ENCODE measurements at regions not wholly inside any gene's neighbourhood (a gene's known extent, or its start where the extent isn't known, plus 50 kb on each side); places are given as distances from the start of the nearest gene placed in this dataset.
A peak's percentile ranks its signal among the peaks of the same experiment; 100 is the strongest.

- DNase-seq, result no peak
Measured at GRCh38 chr5:74174366-74174765, 466.2 kb downstream of the ENC1 start.

- no peak for DNase-seq
Measured at GRCh38 chr5:74173665-74174064, 466.9 kb downstream of the ENC1 start.

GRCh38 chr5:74173241-74173640, 467.3 kb downstream of the ENC1 start:
- no peak for DNase-seq

GRCh38 chr5:74169701-74170100, 470.8 kb downstream of the ENC1 start:
- peak; percentile 12 for DNase-seq

GRCh38 chr5:74167930-74168315, 472.6 kb downstream of the ENC1 start:
- no peak for DNase-seq

GRCh38 chr5:74167206-74167929, 473.2 kb downstream of the ENC1 start:
- DNase-seq, result no peak

GRCh38 chr5:74166064-74166463, 474.5 kb downstream of the ENC1 start:
- no peak for DNase-seq

- no peak for DNase-seq
Measured at GRCh38 chr5:74164725-74165235, 475.7 kb downstream of the ENC1 start.

GRCh38 chr5:74162524-74162923, 478.0 kb downstream of the ENC1 start:
- DNase-seq, result no peak

- no peak for DNase-seq
Measured at GRCh38 chr5:74161170-74161569, 479.4 kb downstream of the ENC1 start.

- DNase-seq, result no peak
Measured at GRCh38 chr5:74156728-74157383, 483.7 kb downstream of the ENC1 start.

- DNase-seq, result no peak
Measured at GRCh38 chr5:74155501-74155900, 485.0 kb downstream of the ENC1 start.

- DNase-seq, result no peak
Measured at GRCh38 chr5:74154526-74154925, 486.0 kb downstream of the ENC1 start.

- no peak for DNase-seq
Measured at GRCh38 chr5:74153255-74153790, 487.2 kb downstream of the ENC1 start.

GRCh38 chr5:74152625-74153254, 487.8 kb downstream of the ENC1 start:
- DNase-seq, result no peak

- DNase-seq, result no peak
Measured at GRCh38 chr5:74152136-74152535, 488.4 kb downstream of the ENC1 start.

- peak; percentile 33 for DNase-seq
Measured at GRCh38 chr5:74149395-74149794, 491.1 kb downstream of the ENC1 start.

- no peak for DNase-seq
Measured at GRCh38 chr5:74148321-74148720, 492.2 kb downstream of the ENC1 start.

- DNase-seq, result no peak
Measured at GRCh38 chr5:74146796-74147195, 493.7 kb downstream of the ENC1 start.

GRCh38 chr5:74145951-74146350, 494.6 kb downstream of the ENC1 start:
- no peak for DNase-seq

- DNase-seq, result peak; percentile 64
Measured at GRCh38 chr5:74143721-74144330, 496.7 kb downstream of the ENC1 start.

GRCh38 chr5:74143151-74143550, 497.4 kb downstream of the ENC1 start:
- DNase-seq, result no peak

- no peak for DNase-seq
Measured at GRCh38 chr5:74141053-74141452, 499.5 kb downstream of the ENC1 start.
